CD4-positive, CD25-positive, alpha-beta regulatory T cell (primary cell): ENCODE measurements at regions not wholly inside any gene's neighbourhood (a gene's known extent, or its start where the extent isn't known, plus 50 kb on each side); places are given as distances from the start of the nearest gene placed in this dataset.
A peak's percentile ranks its signal among the peaks of the same experiment; 100 is the strongest.
"Not testable (repeated sequence)": the region's sequence is repeated elsewhere in the genome, so short reads cannot be mapped to it uniquely, and the experiment has no call there.

Experiments used
- ATAC-seq, 2 donors: fragments of 150-1000 bp; cut with Tn5 transposase; one replicate each; pipeline ENCODE4 v1.10.0; 2021; ENCODE audit warnings: low read depth in 2 of 2, moderate number of reproducible peaks in 2 of 2, moderate library complexity in 1 of 2
- DNase-seq, 3 donors: peaks; one replicate each; pipeline versions ENCODE4 v3.0.0 to v3.0.0-alpha.2; 2012 to 2022; ENCODE audit warnings: mixed read lengths in 1 of 3
- H3K27ac ChIP-seq: one replicate; pipeline ENCODE4 v1.7.0; 2013; ENCODE audit warnings: mild to moderate bottlenecking, low read length; ENCODE audit not compliant: insufficient read depth, poor library complexity, severe bottlenecking
- H3K27me3 ChIP-seq: one replicate; pipeline ENCODE4 v1.7.0; 2013; ENCODE audit warnings: low read length; ENCODE audit not compliant: control insufficient read depth, insufficient read depth
- H3K36me3 ChIP-seq: one replicate; pipeline ENCODE4 v1.7.0; 2013; ENCODE audit warnings: mild to moderate bottlenecking, low read length, moderate library complexity; ENCODE audit not compliant: control insufficient read depth, insufficient read depth
- H3K4me1 ChIP-seq: 2 replicates; pipeline ENCODE4 v1.7.0; 2013; ENCODE audit warnings: mild to moderate bottlenecking, low read length; ENCODE audit not compliant: insufficient read depth, control insufficient read depth, poor library complexity, severe bottlenecking
- H3K4me3 ChIP-seq: one replicate; pipeline ENCODE4 v1.7.0; 2013; ENCODE audit warnings: low read depth, mild to moderate bottlenecking, low read length, moderate library complexity
- H3K9me3 ChIP-seq, 2 experiments: 1 replicate in 1 of 2; 2 replicates in 1 of 2; pipeline ENCODE4 v1.7.0; 2013; ENCODE audit warnings: low read length in 2 of 2, mild to moderate bottlenecking in 1 of 2, moderate library complexity in 1 of 2; ENCODE audit not compliant: control insufficient read depth in 2 of 2
- H3K27ac Mint-ChIP-seq, 3 donors: one replicate each; pipeline ENCODE4 v1.8.0; 2020 to 2022; ENCODE audit warnings: mild to moderate bottlenecking in 3 of 3, mixed read lengths in 3 of 3, moderate library complexity in 2 of 3
- H3K27me3 Mint-ChIP-seq: one replicate; pipeline ENCODE4 v1.8.0; 2022; ENCODE audit warnings: mild to moderate bottlenecking, mixed read lengths
- H3K36me3 Mint-ChIP-seq: one replicate; pipeline ENCODE4 v1.8.0; 2020; ENCODE audit warnings: mixed read lengths
- H3K4me1 Mint-ChIP-seq, 4 donors: one replicate each; pipeline ENCODE4 v1.8.0; 2020 to 2022; ENCODE audit warnings: mixed read lengths in 4 of 4, mild to moderate bottlenecking in 1 of 4
- H3K4me3 Mint-ChIP-seq, 4 donors: one replicate each; pipeline ENCODE4 v1.8.0; 2020 to 2022; ENCODE audit warnings: mild to moderate bottlenecking in 4 of 4, mixed read lengths in 4 of 4, moderate library complexity in 3 of 4
- H3K9me3 Mint-ChIP-seq, 7 donors: one replicate each; pipeline ENCODE4 v1.8.0; 2020 to 2022; ENCODE audit warnings: mixed read lengths in 7 of 7, mild to moderate bottlenecking in 3 of 7, moderate library complexity in 2 of 7

GRCh38 chr6:166231181-166231580, 63.5 kb upstream of the TBXT start:
- not testable (repeated sequence) for ATAC-seq, H3K4me3 ChIP-seq, H3K27ac ChIP-seq, H3K36me3 Mint-ChIP-seq, H3K9me3 ChIP-seq, H3K27ac Mint-ChIP-seq, H3K36me3 ChIP-seq, H3K4me1 ChIP-seq, H3K27me3 ChIP-seq, DNase-seq, H3K4me3 Mint-ChIP-seq, H3K9me3 Mint-ChIP-seq
- H3K27me3 Mint-ChIP-seq, result peaks cover 44% of the 10 kb centered on the region
- H3K4me1 Mint-ChIP-seq, result peaks cover 5 to 11% (median 7%) of the 10 kb centered on the region in 4 donors

DNA sequence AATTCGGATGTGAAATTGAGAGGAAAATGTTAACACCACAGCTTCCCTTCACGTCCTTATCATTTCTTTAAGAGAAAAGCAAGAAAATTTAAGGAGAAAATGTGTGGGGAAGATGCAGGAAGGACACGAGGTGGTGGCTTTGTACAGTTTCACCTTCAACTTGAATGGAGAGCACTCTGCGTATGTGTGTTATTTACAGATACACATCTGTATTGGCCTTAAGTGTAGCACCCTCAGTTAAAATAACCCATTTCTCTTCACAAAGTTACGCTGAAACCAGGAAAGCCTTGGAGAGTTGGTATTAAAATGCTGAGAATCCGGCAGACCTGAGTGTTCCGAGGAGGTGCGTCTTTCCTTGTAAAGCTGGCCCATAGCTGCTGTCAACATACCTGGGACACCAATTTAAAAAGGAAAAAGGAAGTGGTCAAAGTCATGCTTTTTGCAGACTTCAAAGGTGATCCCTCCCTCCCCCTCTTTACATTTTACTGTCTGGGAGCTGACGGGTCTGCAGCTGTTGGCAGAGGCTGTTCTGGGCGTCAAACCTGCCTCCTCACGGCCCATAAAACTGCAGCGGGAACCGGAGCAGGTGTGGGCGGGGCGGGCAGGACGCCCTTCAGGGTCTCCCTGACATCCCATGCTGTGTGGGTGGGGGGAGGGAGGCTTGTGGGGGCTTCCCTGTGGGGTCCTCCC, 61.3 kb upstream of the TBXT start:
- H3K27ac ChIP-seq, result no peak overlapping the region
- H3K4me1 Mint-ChIP-seq, result peaks cover 0 to 8% (median 2%) of the 10 kb centered on the region in 4 donors
- no peaks in the 10 kb centered on the region for H3K4me1 ChIP-seq
- peaks cover 46% of the 10 kb centered on the region for H3K27me3 Mint-ChIP-seq
- H3K9me3 Mint-ChIP-seq, result peaks cover 0 to 2% (median 0%) of the 10 kb centered on the region in 7 donors
- peaks cover 2% of the 10 kb centered on the region for H3K27me3 ChIP-seq
- ATAC-seq (no peak), DNase-seq (peak in 1 of 3 donors; percentile 56)
- H3K27ac Mint-ChIP-seq, result no peak overlapping the region
- H3K36me3 Mint-ChIP-seq, result no peaks in the 10 kb centered on the region
- no peak overlapping the region for H3K4me3 Mint-ChIP-seq
- H3K9me3 ChIP-seq, result no peaks in the 10 kb centered on the region
- no peaks in the 10 kb centered on the region for H3K36me3 ChIP-seq
- H3K4me3 ChIP-seq, result no peak overlapping the region

DNA sequence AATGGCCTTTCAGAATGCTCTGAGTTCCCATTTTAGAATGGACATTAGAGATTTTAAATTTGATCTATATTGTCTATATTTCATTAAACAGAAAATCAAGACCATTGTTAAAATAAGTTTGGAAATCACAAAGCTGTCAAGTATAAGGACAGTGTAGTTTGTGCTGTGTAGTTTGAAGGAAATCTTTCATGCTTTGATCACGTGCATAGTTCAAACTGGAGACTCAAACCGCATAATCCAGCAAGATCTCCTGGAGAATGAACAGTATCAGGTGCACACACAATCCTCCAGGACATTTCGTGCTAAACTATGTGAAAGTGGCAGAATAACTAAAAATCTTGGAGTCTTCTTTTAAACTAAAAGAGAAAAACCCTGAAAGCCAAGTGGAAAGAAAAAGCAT, 60.8 kb upstream of the TBXT start:
- H3K27me3 Mint-ChIP-seq, result peaks cover 46% of the 10 kb centered on the region
- Histone ChIP-seq H3K9me3 (no peaks in the 10 kb centered on the region), H3K27me3 (peaks cover 2% of the 10 kb centered on the region), H3K4me1 (no peaks in the 10 kb centered on the region), H3K27ac (no peak overlapping the region), H3K36me3 (no peaks in the 10 kb centered on the region), H3K4me3 (no peak overlapping the region)
- DNase-seq (no peak), ATAC-seq (no peak)
- H3K9me3 Mint-ChIP-seq, result peaks cover 0 to 2% (median 0%) of the 10 kb centered on the region in 7 donors
- no peak overlapping the region for H3K27ac Mint-ChIP-seq
- H3K4me1 Mint-ChIP-seq, result peaks cover 0 to 8% (median 2%) of the 10 kb centered on the region in 4 donors
- no peaks in the 10 kb centered on the region for H3K36me3 Mint-ChIP-seq
- H3K4me3 Mint-ChIP-seq, result no peak overlapping the region

- Mint-ChIP-seq H3K4me3 (no peak overlapping the region), H3K27ac (no peak overlapping the region), H3K9me3 (peaks cover 0 to 4% (median 0%) of the 10 kb centered on the region in 7 donors), H3K27me3 (peaks cover 32% of the 10 kb centered on the region), H3K4me1 (peaks cover 0 to 8% (median 3%) of the 10 kb centered on the region in 4 donors), H3K36me3 (no peaks in the 10 kb centered on the region)
- H3K9me3 ChIP-seq, result no peaks in the 10 kb centered on the region
- H3K27ac ChIP-seq, result no peak overlapping the region
- H3K27me3 ChIP-seq, result peaks cover 2% of the 10 kb centered on the region
- DNase-seq (no peak), ATAC-seq (no peak)
- no peak overlapping the region for H3K4me3 ChIP-seq
- H3K36me3 ChIP-seq, result no peaks in the 10 kb centered on the region
- no peaks in the 10 kb centered on the region for H3K4me1 ChIP-seq
Measured at GRCh38 chr6:166223079-166223478, 55.4 kb upstream of the TBXT start.

DNA sequence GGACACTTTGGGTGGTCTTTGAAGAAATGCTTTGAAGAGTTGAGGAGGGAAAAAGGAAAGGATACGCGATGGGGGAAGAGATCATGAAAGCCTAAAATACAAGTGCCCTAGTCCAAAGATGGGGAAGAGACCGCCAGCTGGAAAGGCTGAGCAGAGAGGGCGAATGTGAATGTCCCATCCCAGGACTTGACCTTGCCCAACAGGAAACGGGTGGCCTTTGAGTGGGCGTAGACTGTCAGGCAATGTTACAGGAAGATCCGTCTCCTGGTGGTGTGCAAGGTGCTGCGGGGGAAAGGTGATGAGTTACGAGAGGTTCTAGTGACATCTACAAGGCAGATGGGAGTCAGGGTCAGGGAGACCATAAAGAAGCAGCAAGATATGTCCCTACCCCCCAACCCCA, 55.0 kb upstream of the TBXT start:
- no peak for ATAC-seq
- no peak overlapping the region for H3K27ac Mint-ChIP-seq
- no peaks in the 10 kb centered on the region for H3K27me3 ChIP-seq

GRCh38 chr6:166221636-166222035, 54.0 kb upstream of the TBXT start:
- no peak overlapping the region for H3K27ac Mint-ChIP-seq
- Histone ChIP-seq H3K4me3 (no peak overlapping the region), H3K27ac (no peak overlapping the region), H3K9me3 (no peaks in the 10 kb centered on the region), H3K27me3 (no peaks in the 10 kb centered on the region), H3K4me1 (no peaks in the 10 kb centered on the region), H3K36me3 (no peaks in the 10 kb centered on the region)
- peaks cover 0 to 8% (median 3%) of the 10 kb centered on the region in 4 donors for H3K4me1 Mint-ChIP-seq
- peaks cover 23% of the 10 kb centered on the region for H3K27me3 Mint-ChIP-seq
- H3K4me3 Mint-ChIP-seq, result no peak overlapping the region
- ATAC-seq, result no peak
- DNase-seq, result peak in 1 of 3 donors; percentile 20
- H3K9me3 Mint-ChIP-seq, result peaks cover 0 to 4% (median 0%) of the 10 kb centered on the region in 7 donors
- H3K36me3 Mint-ChIP-seq, result no peaks in the 10 kb centered on the region

More for the DNA sequence above, 55.0 kb upstream of the TBXT start:
- Histone ChIP-seq H3K9me3 (no peaks in the 10 kb centered on the region), H3K4me3 (no peak overlapping the region), H3K4me1 (no peaks in the 10 kb centered on the region), H3K36me3 (no peaks in the 10 kb centered on the region), H3K27ac (no peak overlapping the region)
- H3K9me3 Mint-ChIP-seq, result peaks cover 0 to 4% (median 0%) of the 10 kb centered on the region in 7 donors
- peaks cover 0 to 8% (median 3%) of the 10 kb centered on the region in 4 donors for H3K4me1 Mint-ChIP-seq
- no peak for DNase-seq
- peaks cover 29% of the 10 kb centered on the region for H3K27me3 Mint-ChIP-seq
- no peak overlapping the region for H3K4me3 Mint-ChIP-seq
- no peaks in the 10 kb centered on the region for H3K36me3 Mint-ChIP-seq

DNA sequence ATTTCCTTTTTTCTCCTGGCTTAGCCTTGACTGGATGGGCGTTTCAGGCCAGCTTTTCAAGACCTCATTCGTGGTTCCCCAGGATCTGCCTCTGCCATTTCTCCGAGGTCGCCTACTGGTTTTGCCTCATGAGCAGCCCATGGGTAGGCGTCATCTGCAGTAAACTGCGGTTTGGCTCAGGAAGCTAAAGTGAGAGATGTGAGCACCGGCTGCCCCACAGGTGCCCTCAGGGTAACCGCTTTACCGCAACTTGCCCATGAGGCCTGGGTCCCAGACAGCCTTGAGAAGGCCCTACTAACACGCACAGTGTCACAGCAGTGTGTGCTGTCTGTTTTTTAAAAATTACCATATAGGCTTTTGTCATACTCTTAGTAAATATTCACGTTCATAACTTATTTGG, 53.4 kb upstream of the TBXT start:
- Mint-ChIP-seq H3K36me3 (no peaks in the 10 kb centered on the region), H3K4me3 (no peak overlapping the region), H3K9me3 (peaks cover 0 to 4% (median 0%) of the 10 kb centered on the region in 7 donors), H3K27me3 (peaks cover 17% of the 10 kb centered on the region), H3K27ac (no peak overlapping the region), H3K4me1 (peaks cover 0 to 8% (median 3%) of the 10 kb centered on the region in 4 donors)
- H3K9me3 ChIP-seq, result no peaks in the 10 kb centered on the region
- no peak overlapping the region for H3K27ac ChIP-seq
- no peaks in the 10 kb centered on the region for H3K27me3 ChIP-seq
- no peaks in the 10 kb centered on the region for H3K36me3 ChIP-seq
- no peak overlapping the region for H3K4me3 ChIP-seq
- peak in 1 of 3 donors; percentile 79 for DNase-seq
- ATAC-seq, result peak in 1 of 2 donors; percentile 60
- H3K4me1 ChIP-seq, result no peaks in the 10 kb centered on the region
